ENCODE measurements at regions not wholly inside any gene's neighbourhood (a gene's known extent, or its start where the extent isn't known, plus 50 kb on each side); places are given as distances from the start of the nearest gene placed in this dataset.

DNA sequence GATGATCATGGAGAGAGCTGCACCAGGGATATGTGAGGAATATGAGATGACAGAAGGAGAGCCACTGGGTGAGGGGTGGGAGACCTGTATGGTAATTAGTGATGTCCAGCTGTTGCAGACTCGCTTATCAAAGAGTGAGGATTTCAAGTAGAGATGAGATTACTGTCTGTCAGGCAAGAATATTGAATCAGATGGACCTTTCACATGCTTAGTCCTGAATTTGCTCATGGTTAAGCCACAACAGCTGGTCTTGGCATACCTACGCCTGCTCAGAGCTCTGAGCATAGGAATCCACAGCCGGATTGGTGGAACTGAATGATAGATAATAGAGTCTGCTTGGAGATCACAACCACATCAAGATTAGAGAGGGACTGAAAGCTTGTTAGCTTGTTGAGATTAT is 115.2 kb upstream of the ARHGAP5 start:
- Histone ChIP-seq H3K27ac (ENCODE audit: extremely low read depth, low read depth, low read length) (no peak overlapping the region), H3K4me3 (ENCODE audit: low read depth, low read length) (no peak overlapping the region), H3K9me3 (ENCODE audit: control insufficient read depth, insufficient read depth, low read depth, low read length) (no peaks in the 10 kb centered on the region), H3K36me3 (ENCODE audit: control insufficient read depth in 2 of 2, insufficient read depth in 1 of 2, low read length in 2 of 2) (no peaks in the 10 kb centered on the region), H3K4me1 (ENCODE audit: control insufficient read depth, insufficient read depth, low read length) (no peaks in the 10 kb centered on the region)
- ChIA-PET POLR2A (no interaction called here), CTCF (interaction anchor here (1.4 kb wide), 1 partner anchor 36 kb away, joined by 5 read pairs; no protein-coding TSS in a partner anchor)
- no peak for TF ChIP-seq ZNF629 (tag by site-specific recombination; IDR thresholded peaks at IDR 0.05)

DNA sequence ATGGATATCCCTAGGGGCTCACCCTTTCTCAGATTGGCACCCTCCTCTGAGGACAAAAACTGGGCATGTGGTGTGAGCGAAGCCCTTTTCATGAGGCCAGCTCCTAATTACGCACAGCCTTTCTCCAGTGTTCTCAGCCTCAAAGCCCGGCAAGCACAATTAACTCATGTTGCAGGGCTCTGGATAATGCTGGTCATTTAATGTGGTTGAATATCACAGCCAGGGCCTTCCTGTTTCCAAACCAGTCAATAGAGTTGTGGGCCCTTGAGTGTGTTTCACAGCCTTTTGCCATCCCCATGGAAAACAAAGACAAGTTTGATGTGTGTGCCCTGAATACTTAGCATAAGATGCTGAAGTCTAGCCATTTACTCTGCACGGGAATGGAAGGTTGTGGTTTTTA is 114.2 kb upstream of the ARHGAP5 start:
- ChIA-PET POLR2A (no interaction called here), CTCF (interaction anchor here (1.4 kb wide), 1 partner anchor 37 kb away, joined by 5 read pairs; no protein-coding TSS in a partner anchor)
- Histone ChIP-seq H3K36me3 (ENCODE audit: control insufficient read depth in 2 of 2, insufficient read depth in 1 of 2, low read length in 2 of 2) (no peaks in the 10 kb centered on the region), H3K4me3 (ENCODE audit: low read depth, low read length) (no peak overlapping the region), H3K9me3 (ENCODE audit: control insufficient read depth, insufficient read depth, low read depth, low read length) (no peaks in the 10 kb centered on the region), H3K4me1 (ENCODE audit: control insufficient read depth, insufficient read depth, low read length) (no peaks in the 10 kb centered on the region), H3K27ac (ENCODE audit: extremely low read depth, low read depth, low read length) (no peak overlapping the region)
- TF ChIP-seq ZNF157 (tag by site-specific recombination; IDR thresholded peaks at IDR 0.05) (no peak), ZNF169 (tag by site-specific recombination; IDR thresholded peaks at IDR 0.05) (no peak), ZNF76 (tag by site-specific recombination; IDR thresholded peaks at IDR 0.05; ENCODE audit: borderline replicate concordance, low read depth) (no peak), ZNF138 (tag by site-specific recombination; IDR thresholded peaks at IDR 0.05; ENCODE audit: borderline replicate concordance) (no peak), ZNF174 (tag by site-specific recombination; IDR thresholded peaks at IDR 0.05) (no peak), ZNF555 (tag by site-specific recombination; conservative IDR thresholded peaks at IDR 0.05) (no peak), OSR2 (tag by site-specific recombination; IDR thresholded peaks at IDR 0.05) (no peak), ZNF510 (tag by site-specific recombination; IDR thresholded peaks at IDR 0.05; ENCODE audit: insufficient replicate concordance) (no peak)
- TF ChIP-seq, protein P1, sequence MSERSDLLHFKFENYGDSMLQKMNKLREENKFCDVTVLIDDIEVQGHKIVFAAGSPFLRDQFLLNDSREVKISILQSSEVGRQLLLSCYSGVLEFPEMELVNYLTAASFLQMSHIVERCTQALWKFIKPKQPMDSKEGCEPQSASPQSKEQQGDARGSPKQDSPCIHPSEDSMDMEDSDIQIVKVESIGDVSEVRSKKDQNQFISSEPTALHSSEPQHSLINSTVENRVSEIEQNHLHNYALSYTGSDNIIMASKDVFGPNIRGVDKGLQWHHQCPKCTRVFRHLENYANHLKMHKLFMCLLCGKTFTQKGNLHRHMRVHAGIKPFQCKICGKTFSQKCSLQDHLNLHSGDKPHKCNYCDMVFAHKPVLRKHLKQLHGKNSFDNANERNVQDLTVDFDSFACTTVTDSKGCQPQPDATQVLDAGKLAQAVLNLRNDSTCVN (tag by site-specific recombination; optimal IDR thresholded peaks at IDR 0.05): no peak
- TF ChIP-seq, protein P2, sequence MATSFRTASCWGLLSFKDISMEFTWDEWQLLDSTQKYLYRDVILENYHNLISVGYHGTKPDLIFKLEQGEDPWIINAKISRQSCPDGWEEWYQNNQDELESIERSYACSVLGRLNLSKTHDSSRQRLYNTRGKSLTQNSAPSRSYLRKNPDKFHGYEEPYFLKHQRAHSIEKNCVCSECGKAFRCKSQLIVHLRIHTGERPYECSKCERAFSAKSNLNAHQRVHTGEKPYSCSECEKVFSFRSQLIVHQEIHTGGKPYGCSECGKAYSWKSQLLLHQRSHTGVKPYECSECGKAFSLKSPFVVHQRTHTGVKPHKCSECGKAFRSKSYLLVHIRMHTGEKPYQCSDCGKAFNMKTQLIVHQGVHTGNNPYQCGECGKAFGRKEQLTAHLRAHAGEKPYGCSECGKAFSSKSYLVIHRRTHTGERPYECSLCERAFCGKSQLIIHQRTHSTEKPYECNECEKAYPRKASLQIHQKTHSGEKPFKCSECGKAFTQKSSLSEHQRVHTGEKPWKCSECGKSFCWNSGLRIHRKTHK (tag by site-specific recombination; IDR thresholded peaks at IDR 0.05): no peak
- TF ChIP-seq, protein P3, sequence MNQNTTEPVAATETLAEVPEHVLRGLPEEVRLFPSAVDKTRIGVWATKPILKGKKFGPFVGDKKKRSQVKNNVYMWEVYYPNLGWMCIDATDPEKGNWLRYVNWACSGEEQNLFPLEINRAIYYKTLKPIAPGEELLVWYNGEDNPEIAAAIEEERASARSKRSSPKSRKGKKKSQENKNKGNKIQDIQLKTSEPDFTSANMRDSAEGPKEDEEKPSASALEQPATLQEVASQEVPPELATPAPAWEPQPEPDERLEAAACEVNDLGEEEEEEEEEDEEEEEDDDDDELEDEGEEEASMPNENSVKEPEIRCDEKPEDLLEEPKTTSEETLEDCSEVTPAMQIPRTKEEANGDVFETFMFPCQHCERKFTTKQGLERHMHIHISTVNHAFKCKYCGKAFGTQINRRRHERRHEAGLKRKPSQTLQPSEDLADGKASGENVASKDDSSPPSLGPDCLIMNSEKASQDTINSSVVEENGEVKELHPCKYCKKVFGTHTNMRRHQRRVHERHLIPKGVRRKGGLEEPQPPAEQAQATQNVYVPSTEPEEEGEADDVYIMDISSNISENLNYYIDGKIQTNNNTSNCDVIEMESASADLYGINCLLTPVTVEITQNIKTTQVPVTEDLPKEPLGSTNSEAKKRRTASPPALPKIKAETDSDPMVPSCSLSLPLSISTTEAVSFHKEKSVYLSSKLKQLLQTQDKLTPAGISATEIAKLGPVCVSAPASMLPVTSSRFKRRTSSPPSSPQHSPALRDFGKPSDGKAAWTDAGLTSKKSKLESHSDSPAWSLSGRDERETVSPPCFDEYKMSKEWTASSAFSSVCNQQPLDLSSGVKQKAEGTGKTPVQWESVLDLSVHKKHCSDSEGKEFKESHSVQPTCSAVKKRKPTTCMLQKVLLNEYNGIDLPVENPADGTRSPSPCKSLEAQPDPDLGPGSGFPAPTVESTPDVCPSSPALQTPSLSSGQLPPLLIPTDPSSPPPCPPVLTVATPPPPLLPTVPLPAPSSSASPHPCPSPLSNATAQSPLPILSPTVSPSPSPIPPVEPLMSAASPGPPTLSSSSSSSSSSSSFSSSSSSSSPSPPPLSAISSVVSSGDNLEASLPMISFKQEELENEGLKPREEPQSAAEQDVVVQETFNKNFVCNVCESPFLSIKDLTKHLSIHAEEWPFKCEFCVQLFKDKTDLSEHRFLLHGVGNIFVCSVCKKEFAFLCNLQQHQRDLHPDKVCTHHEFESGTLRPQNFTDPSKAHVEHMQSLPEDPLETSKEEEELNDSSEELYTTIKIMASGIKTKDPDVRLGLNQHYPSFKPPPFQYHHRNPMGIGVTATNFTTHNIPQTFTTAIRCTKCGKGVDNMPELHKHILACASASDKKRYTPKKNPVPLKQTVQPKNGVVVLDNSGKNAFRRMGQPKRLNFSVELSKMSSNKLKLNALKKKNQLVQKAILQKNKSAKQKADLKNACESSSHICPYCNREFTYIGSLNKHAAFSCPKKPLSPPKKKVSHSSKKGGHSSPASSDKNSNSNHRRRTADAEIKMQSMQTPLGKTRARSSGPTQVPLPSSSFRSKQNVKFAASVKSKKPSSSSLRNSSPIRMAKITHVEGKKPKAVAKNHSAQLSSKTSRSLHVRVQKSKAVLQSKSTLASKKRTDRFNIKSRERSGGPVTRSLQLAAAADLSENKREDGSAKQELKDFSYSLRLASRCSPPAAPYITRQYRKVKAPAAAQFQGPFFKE (tag by site-specific recombination; IDR thresholded peaks at IDR 0.05; ENCODE audit: borderline replicate concordance): no peak

DNA sequence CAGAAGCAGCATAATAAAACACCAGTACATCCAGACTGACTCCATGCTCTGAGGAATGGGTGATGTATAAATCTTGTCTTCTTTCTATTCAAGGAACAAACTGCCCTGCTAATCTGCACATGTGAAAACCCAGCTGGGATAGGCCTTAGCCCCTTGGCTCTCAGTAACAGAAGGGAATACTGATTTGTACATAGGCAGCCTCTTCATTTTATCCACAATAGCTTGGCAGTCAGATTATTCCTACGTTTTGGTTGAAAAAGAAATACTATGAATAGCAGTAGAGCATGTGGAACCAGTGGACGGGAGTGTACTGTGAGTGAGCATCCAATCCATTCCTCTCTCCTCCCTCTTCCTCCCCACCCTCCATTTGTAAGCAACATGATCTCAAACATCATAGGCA is 113.5 kb upstream of the ARHGAP5 start:
- Histone ChIP-seq H3K9me3 (ENCODE audit: control insufficient read depth, insufficient read depth, low read depth, low read length) (no peaks in the 10 kb centered on the region), H3K27ac (ENCODE audit: extremely low read depth, low read depth, low read length) (no peak overlapping the region), H3K4me3 (ENCODE audit: low read depth, low read length) (no peak overlapping the region), H3K4me1 (ENCODE audit: control insufficient read depth, insufficient read depth, low read length) (no peaks in the 10 kb centered on the region), H3K36me3 (ENCODE audit: control insufficient read depth in 2 of 2, insufficient read depth in 1 of 2, low read length in 2 of 2) (no peaks in the 10 kb centered on the region)
- CTCF ChIA-PET: no interaction called here
- POLR2A ChIA-PET: no interaction called here
- TF ChIP-seq, protein P4, sequence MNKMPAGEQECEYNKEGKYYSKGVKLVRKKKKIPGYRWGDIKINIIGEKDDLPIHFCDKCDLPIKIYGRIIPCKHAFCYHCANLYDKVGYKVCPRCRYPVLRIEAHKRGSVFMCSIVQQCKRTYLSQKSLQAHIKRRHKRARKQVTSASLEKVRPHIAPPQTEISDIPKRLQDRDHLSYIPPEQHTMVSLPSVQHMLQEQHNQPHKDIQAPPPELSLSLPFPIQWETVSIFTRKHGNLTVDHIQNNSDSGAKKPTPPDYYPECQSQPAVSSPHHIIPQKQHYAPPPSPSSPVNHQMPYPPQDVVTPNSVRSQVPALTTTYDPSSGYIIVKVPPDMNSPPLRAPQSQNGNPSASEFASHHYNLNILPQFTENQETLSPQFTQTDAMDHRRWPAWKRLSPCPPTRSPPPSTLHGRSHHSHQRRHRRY (tag by site-specific recombination; IDR thresholded peaks at IDR 0.05): no peak
- TF ChIP-seq ZNF776 (tag by site-specific recombination; IDR thresholded peaks at IDR 0.05; ENCODE audit: borderline replicate concordance) (no peak), ZNF785 (tag by site-specific recombination; IDR thresholded peaks at IDR 0.05) (no peak), ZNF658 (tag by site-specific recombination; IDR thresholded peaks at IDR 0.05) (no peak), ZNF184 (tag by site-specific recombination; IDR thresholded peaks at IDR 0.05) (no peak)
- TF ChIP-seq, protein P5, sequence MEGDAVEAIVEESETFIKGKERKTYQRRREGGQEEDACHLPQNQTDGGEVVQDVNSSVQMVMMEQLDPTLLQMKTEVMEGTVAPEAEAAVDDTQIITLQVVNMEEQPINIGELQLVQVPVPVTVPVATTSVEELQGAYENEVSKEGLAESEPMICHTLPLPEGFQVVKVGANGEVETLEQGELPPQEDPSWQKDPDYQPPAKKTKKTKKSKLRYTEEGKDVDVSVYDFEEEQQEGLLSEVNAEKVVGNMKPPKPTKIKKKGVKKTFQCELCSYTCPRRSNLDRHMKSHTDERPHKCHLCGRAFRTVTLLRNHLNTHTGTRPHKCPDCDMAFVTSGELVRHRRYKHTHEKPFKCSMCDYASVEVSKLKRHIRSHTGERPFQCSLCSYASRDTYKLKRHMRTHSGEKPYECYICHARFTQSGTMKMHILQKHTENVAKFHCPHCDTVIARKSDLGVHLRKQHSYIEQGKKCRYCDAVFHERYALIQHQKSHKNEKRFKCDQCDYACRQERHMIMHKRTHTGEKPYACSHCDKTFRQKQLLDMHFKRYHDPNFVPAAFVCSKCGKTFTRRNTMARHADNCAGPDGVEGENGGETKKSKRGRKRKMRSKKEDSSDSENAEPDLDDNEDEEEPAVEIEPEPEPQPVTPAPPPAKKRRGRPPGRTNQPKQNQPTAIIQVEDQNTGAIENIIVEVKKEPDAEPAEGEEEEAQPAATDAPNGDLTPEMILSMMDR (tag by site-specific recombination; IDR thresholded peaks at IDR 0.05): no peak
- TF ChIP-seq, protein P6, sequence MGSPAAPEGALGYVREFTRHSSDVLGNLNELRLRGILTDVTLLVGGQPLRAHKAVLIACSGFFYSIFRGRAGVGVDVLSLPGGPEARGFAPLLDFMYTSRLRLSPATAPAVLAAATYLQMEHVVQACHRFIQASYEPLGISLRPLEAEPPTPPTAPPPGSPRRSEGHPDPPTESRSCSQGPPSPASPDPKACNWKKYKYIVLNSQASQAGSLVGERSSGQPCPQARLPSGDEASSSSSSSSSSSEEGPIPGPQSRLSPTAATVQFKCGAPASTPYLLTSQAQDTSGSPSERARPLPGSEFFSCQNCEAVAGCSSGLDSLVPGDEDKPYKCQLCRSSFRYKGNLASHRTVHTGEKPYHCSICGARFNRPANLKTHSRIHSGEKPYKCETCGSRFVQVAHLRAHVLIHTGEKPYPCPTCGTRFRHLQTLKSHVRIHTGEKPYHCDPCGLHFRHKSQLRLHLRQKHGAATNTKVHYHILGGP (tag by site-specific recombination; IDR thresholded peaks at IDR 0.05): no peak

All from HEK293 (cell line).